NB4 (cell line): ENCODE measurements at regions not wholly inside any gene's neighbourhood (a gene's known extent, or its start where the extent isn't known, plus 50 kb on each side); places are given as distances from the start of the nearest gene placed in this dataset.

Experiments
- DNase-seq: peaks from one replicate; pipeline ENCODE4 v3.0.0; 2010; ENCODE audit warnings: low read depth
- H3K4me3 ChIP-seq: one replicate; pipeline ENCODE4 v1.5.1; 2011; ENCODE audit warnings: mild to moderate bottlenecking, low read depth, low read length, moderate library complexity
- MYC ChIP-seq: IDR thresholded peaks from 2 replicates; pipeline ENCODE4 v1.6.1; 2011; ENCODE audit warnings: low read depth, low read length
- POLR2A ChIP-seq: IDR thresholded peaks from 2 replicates; pipeline ENCODE4 v1.6.1; 2011; ENCODE audit warnings: mild to moderate bottlenecking; ENCODE audit not compliant: insufficient read length; ENCODE audit errors: extremely low read depth
- TF ChIP-seq, protein P1 (sequence below): IDR thresholded peaks from 2 replicates; pipeline ENCODE4 v1.6.1; 2011; ENCODE audit warnings: low read depth, low read length
- TF ChIP-seq, protein P2 (sequence below): IDR thresholded peaks from one replicate; pipeline ENCODE4 v1.5.1; 2012; ENCODE audit warnings: low read depth, low read length

DNA sequence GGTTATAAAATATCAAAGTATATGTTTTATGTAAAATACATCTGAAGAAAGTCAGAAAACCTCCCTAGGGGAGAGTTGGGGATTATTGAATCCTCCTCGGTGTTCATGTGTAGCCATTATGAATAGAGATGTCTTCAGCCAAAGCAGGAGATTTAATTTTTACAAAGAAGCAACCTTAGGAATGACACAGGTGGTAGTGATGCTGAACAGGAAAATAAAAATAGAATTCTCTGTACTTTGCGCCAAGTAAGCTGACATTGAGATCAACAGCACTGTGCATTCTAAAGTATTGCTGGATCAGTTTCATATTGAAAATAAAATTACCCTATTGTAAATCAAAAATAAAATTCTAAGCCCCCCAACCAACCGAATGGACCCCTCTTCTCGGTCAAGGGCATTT, 132.8 kb upstream of the TRHDE start:
- no peak for DNase-seq
- no peak overlapping the region for H3K4me3 ChIP-seq
- TF ChIP-seq, protein P1, sequence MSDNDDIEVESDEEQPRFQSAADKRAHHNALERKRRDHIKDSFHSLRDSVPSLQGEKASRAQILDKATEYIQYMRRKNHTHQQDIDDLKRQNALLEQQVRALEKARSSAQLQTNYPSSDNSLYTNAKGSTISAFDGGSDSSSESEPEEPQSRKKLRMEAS, result no peak
- TF ChIP-seq MYC (no peak), POLR2A (no peak)
- TF ChIP-seq, protein P2, sequence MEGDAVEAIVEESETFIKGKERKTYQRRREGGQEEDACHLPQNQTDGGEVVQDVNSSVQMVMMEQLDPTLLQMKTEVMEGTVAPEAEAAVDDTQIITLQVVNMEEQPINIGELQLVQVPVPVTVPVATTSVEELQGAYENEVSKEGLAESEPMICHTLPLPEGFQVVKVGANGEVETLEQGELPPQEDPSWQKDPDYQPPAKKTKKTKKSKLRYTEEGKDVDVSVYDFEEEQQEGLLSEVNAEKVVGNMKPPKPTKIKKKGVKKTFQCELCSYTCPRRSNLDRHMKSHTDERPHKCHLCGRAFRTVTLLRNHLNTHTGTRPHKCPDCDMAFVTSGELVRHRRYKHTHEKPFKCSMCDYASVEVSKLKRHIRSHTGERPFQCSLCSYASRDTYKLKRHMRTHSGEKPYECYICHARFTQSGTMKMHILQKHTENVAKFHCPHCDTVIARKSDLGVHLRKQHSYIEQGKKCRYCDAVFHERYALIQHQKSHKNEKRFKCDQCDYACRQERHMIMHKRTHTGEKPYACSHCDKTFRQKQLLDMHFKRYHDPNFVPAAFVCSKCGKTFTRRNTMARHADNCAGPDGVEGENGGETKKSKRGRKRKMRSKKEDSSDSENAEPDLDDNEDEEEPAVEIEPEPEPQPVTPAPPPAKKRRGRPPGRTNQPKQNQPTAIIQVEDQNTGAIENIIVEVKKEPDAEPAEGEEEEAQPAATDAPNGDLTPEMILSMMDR, result no peak

DNA sequence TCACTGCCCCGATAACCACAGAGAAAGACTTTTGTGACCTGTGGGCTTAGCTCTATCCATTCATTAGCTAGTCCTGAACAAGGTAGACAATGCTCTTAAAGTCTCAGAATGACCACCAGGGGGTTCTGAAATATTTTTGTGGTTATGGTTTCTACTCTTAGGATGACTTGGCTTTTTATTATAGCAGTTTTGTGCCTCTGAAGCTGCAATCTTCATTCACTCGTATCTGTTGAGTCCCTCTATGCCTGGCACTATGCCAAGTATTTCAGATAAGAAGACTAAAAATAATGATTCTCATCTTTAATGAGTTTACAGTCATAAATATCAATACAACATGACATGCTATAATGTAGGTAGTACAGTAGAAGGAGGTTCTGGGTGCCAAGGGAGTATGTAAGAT, 130.8 kb upstream of the TRHDE start:
- TF ChIP-seq, protein P2, result peak; percentile 38
- no peak for TF ChIP-seq POLR2A
- H3K4me3 ChIP-seq, result no peak overlapping the region
- DNase-seq, result peak; percentile 44

DNA sequence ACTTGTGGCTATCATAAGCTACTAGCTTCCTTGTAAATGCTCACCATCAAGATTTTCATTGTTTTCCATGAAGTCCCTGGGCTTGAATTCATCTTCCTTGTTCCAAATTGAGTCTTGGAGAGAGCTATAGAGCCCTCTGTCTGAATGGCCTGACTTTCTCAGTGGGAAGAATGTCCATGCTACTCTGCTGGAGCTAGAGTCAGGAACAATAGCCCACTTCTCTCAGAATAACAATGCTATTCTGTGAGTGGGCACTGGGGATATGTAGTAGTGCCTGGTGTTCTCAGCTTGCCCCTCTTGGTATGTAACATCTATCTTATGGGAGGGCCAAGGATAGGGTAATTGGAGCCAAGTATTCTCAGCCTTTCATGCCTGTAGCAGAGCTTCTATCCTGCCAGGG, 127.6 kb upstream of the TRHDE start:
- H3K4me3 ChIP-seq, result no peak overlapping the region
- TF ChIP-seq, protein P1, result no peak
- no peak for TF ChIP-seq MYC
- TF ChIP-seq, protein P2, result no peak
- DNase-seq, result no peak

DNA sequence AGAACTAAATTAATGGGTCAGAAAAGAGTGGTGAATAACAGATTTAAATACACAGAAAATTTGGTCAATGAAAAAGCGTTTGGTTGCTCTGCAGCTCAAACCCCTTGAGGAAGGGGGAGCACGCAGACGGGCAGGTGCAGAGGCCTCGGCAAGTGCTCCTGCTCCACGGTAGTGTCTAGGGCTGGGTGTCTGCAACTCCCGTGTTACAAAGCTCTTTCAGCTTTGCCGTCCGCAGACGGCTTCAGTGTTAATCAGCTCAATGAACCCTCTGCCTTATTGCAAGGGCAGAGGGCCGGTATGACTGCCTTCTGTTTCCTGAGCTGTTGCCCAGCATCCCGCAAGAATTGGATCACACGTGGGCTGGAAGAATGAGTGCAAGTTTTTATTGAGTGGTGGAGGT, 125.7 kb upstream of the TRHDE start:
- no peak for DNase-seq
- no peak overlapping the region for H3K4me3 ChIP-seq
- TF ChIP-seq, protein P1, result no peak
- TF ChIP-seq, protein P2, result no peak
- TF ChIP-seq POLR2A (no peak), MYC (no peak)

DNA sequence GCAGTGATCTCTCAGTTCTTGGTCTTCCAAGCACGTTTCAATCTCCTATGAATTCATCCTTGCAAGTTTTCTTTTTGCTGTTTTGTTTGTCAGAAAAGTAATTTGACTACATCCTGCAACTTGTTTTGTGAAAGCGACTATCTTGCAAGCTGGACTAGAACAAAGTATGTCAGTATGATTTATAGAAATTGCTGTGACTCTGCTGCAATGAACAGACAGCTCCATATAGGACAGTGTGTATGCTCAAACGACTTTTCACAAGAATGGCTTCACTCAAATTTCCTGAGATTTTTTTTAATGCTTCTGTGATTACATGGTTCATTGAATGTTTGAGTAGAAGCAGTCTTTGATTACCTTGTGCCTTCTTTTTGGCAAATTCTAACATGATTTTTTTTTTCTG, 123.5 kb upstream of the TRHDE start:
- no peak for TF ChIP-seq POLR2A
- TF ChIP-seq, protein P1, result no peak
- TF ChIP-seq MYC, result no peak
- TF ChIP-seq, protein P2, result no peak
- no peak overlapping the region for H3K4me3 ChIP-seq
- DNase-seq, result no peak

DNA sequence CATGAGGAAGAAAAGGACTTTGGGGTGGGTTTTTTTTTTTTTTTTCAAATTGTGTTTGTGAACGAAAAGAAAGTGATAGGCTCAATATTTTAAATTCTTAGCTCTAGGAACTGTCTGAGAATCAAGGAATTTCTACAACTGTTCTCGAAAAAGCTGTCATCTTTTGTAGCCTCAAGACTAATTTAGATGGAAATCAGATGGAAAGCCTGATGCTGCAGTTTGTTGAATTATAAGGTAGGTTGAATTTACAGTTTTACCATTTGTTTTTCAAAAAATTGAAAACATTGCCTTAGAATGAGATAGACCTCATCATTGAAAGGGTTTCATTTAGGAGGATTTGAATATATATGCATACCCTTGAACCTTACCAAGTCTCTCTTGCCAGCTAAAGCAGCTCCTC, 109.3 kb upstream of the TRHDE start:
- TF ChIP-seq MYC (no peak), POLR2A (no peak)
- TF ChIP-seq, protein P1, result no peak
- TF ChIP-seq, protein P2, result no peak
- no peak for DNase-seq
- H3K4me3 ChIP-seq, result no peak overlapping the region
